Left hindlimb (tissue), 1 donor: ENCODE measurements at regions not wholly inside any gene's neighbourhood (a gene's known extent, or its start where the extent isn't known, plus 50 kb on each side); places are given as distances from the start of the nearest gene placed in this dataset.
"Not testable (repeated sequence)": the region's sequence is repeated elsewhere in the genome, so short reads cannot be mapped to it uniquely, and the experiment has no call there.

Source experiments
- DNase-seq: peaks from one replicate; pipeline ENCODE4 v3.0.0-alpha.2; 2018

DNA sequence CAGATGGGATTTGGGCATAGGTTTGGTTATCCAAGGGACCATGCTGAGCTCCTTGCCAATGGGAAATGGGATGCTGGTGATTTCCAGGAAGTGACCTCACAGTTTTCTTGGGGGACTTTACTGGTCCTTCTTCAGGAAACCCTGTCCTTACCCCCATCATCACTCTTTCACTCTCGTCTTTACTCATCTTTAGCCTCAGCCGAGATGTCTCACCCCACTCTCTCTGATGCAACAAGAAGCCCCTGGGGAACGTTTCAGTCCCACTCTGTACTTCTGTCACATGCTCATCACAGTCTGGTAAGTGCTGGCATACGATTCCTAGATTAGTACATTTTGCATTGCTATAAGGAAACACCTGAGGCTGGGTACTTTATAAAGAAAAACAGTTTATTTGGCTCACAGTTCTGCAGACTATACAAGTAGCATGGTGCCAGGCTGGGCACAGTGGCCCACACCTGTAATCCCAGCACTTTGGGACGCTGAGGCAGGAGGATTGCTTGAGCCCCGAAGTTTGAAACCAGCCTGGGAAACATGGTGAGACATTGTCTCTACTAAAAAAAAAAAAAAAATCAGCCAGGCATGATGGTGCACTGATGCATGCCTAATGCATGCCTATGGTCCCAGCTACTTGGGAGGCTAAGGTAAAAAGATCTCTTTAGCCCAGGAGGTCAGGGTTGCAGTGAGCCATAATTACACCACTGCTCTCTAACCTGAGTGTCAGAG lies 63.5 kb upstream of the VKORC1L1 start:
- no peak for DNase-seq

GRCh38 chr7:65809982-65810288 lies 62.9 kb upstream of the VKORC1L1 start:
- no peak for DNase-seq

- DNase-seq: no peak
These were observed 60.6 kb upstream of the VKORC1L1 start for GRCh38 chr7:65812281-65812680.

- DNase-seq: not testable (repeated sequence)
These were observed 58.2 kb upstream of the VKORC1L1 start for GRCh38 chr7:65814556-65815167.

DNA sequence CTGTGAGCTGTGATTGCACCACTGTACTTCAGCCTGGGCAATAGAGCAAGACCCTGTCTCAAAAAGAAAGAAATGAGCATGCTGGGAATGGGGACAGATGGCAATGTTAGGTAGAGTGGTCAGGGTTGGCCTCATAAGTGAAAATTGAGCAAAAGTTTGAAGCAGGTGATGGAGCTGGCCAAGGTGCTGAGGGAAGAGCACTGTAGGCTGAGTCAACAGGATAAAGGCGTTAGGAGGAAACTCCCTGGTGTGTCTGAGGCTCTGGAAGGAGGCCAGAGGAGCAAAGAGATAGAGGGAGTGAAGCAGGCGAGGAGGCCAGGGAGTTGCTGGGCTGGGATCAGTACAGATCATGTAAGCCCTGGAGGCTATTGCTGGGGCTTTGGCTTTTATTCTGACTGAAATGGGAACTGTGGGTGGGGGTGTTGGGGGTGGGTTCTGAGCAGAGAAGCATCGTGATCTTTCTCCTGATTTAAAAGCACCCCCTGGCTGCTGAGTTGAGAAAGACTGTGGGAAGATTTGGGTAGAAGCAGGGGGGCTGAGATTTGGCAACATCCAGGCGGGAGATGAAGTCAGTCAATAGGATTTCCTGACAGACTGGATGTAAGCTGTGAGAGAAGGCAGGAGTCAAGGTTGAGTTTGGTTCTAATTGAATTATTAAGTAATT lies 52.5 kb upstream of the VKORC1L1 start:
- DNase-seq: no peak
